H1 (cell line): ENCODE measurements at regions not wholly inside any gene's neighbourhood (a gene's known extent, or its start where the extent isn't known, plus 50 kb on each side); places are given as distances from the start of the nearest gene placed in this dataset.
"Not testable (repeated sequence)": the region's sequence is repeated elsewhere in the genome, so short reads cannot be mapped to it uniquely, and the experiment has no call there.

ENCODE experiments used
- CTCF ChIA-PET: fragments of 300-600 bp; sonication (Branson Sonifier 250); formaldehyde crosslinking; loops from one replicate; lab custom pipeline; 2021; ENCODE audit not compliant: partially characterized antibody; lab: Charles Lee
- POLR2A ChIA-PET: fragments of 300-600 bp; sonication (Branson Sonifier 250); formaldehyde crosslinking; loops from one replicate; lab custom pipeline; 2021; ENCODE audit warnings: inconsistent platforms; ENCODE audit not compliant: partially characterized antibody; lab: Charles Lee
- DNase-seq, 2 experiments: peaks; one replicate each; pipeline versions ENCODE4 v3.0.0 to v3.0.0-alpha.2; 2010 to 2022; ENCODE audit warnings: low spot score in 2 of 2, low read depth in 1 of 2, mixed read lengths in 1 of 2
- FAIRE-seq: peaks from 2 replicates; lab custom pipeline; 2011; peaks lifted over from hg19 to GRCh38; lab: Jason Lieb, UNC
- H2AFZ ChIP-seq: 2 replicates; pipeline ENCODE4 v1.8.1; 2012; ENCODE audit warnings: low read length, inconsistent platforms
- H2AK5ac ChIP-seq: 2 replicates; pipeline ENCODE4 v1.6.1; 2013; ENCODE audit warnings: low read depth, low read length
- H2BK120ac ChIP-seq: replicated peaks from 2 replicates; pipeline ENCODE3; 2013; ENCODE audit warnings: low read depth, low read length, inconsistent platforms
- H2BK12ac ChIP-seq: 2 replicates; pipeline ENCODE4 v1.6.1; 2013; ENCODE audit warnings: low read depth, low read length
- H2BK15ac ChIP-seq: 2 replicates; pipeline ENCODE4 v1.6.1; 2013; ENCODE audit warnings: low read length
- H2BK20ac ChIP-seq: 2 replicates; pipeline ENCODE4 v1.6.1; 2013; ENCODE audit warnings: low read length
- H2BK5ac ChIP-seq: 2 replicates; pipeline ENCODE4 v1.6.1; 2013; ENCODE audit warnings: low read depth, low read length
- H3K14ac ChIP-seq: 2 replicates; pipeline ENCODE4 v1.6.1; 2013; ENCODE audit warnings: inconsistent platforms; ENCODE audit not compliant: insufficient read length
- H3K18ac ChIP-seq: 2 replicates; pipeline ENCODE4 v1.6.1; 2013; ENCODE audit warnings: low read length; ENCODE audit errors: extremely low read depth
- H3K23ac ChIP-seq: 2 replicates; pipeline ENCODE4 v1.6.1; 2013; ENCODE audit warnings: inconsistent platforms; ENCODE audit not compliant: insufficient read length
- H3K23me2 ChIP-seq: 2 replicates; pipeline ENCODE4 v1.6.1; 2013; ENCODE audit warnings: low read depth, low read length
- H3K27ac ChIP-seq: 2 replicates; pipeline ENCODE4 v1.6.1; 2011; ENCODE audit warnings: low read depth, low read length, inconsistent platforms
- H3K27me3 ChIP-seq, 4 experiments: replicated peaks in 1 of 4; 1 replicate in 1 of 4; 2 replicates in 3 of 4; pipeline versions ENCODE4 v1.6.1 to v1.8.1; 2011 to 2013; ENCODE audit warnings: low read length in 3 of 4, mild to moderate bottlenecking in 3 of 4, inconsistent platforms in 2 of 4, mixed read lengths in 2 of 4, moderate library complexity in 1 of 4; ENCODE audit not compliant: control insufficient read depth in 3 of 4, insufficient read depth in 3 of 4; ENCODE audit errors: extremely low read depth in 1 of 4
- H3K36me3 ChIP-seq, 4 experiments: 2 replicates each; pipeline versions ENCODE4 v1.6.1 to v1.8.1; 2011 to 2013; ENCODE audit warnings: mild to moderate bottlenecking in 4 of 4, low read length in 3 of 4, moderate library complexity in 2 of 4, control low read depth in 1 of 4, inconsistent platforms in 1 of 4; ENCODE audit not compliant: insufficient read depth in 4 of 4, control insufficient read depth in 2 of 4
- H3K4ac ChIP-seq: replicated peaks from 2 replicates; pipeline ENCODE3; 2013; ENCODE audit warnings: low read length, low read depth, mixed read lengths, inconsistent platforms; ENCODE audit not compliant: insufficient read length
- H3K4me1 ChIP-seq, 4 experiments: replicated peaks in 1 of 4; 1 replicate in 1 of 4; 2 replicates in 3 of 4; pipeline versions ENCODE4 v1.6.1 to v1.8.1; 2011 to 2013; ENCODE audit warnings: low read length in 3 of 4, inconsistent platforms in 2 of 4, mixed read lengths in 1 of 4; ENCODE audit not compliant: insufficient read depth in 4 of 4, control insufficient read depth in 3 of 4
- H3K4me2 ChIP-seq, 2 experiments: 2 replicates each; pipeline versions ENCODE4 v1.6.1 to v1.8.1; 2011 to 2013; ENCODE audit warnings: low read depth in 2 of 2, low read length in 2 of 2, control low read depth in 1 of 2, inconsistent platforms in 1 of 2, mild to moderate bottlenecking in 1 of 2; ENCODE audit not compliant: insufficient read depth in 1 of 2
- H3K4me3 ChIP-seq, 4 experiments: fragments of 200-600, 300-600 bp in 1 of 4; sonication (generic), shearing (Covaris generic), sonication (Bioruptor Twin) in 1 of 4; 2 replicates each; pipeline versions ENCODE4 v1.5.1 to v1.8.1; 2011 to 2016; ENCODE audit warnings: low read length in 4 of 4, low read depth in 3 of 4, control low read depth in 2 of 4, inconsistent platforms in 2 of 4, mild to moderate bottlenecking in 2 of 4, mixed read lengths in 1 of 4, moderate library complexity in 1 of 4; ENCODE audit not compliant: insufficient read depth in 2 of 4; ENCODE audit errors: extremely low read depth in 1 of 4
- H3K56ac ChIP-seq: replicated peaks from 2 replicates; pipeline ENCODE3; 2013; ENCODE audit warnings: low read depth, mild to moderate bottlenecking, mixed read lengths, low read length, inconsistent platforms; ENCODE audit not compliant: insufficient read length
- H3K79me1 ChIP-seq: 2 replicates; pipeline ENCODE4 v1.6.1; 2013; ENCODE audit warnings: low read depth, low read length, control low read depth
- H3K79me2 ChIP-seq, 2 experiments: 2 replicates each; pipeline versions ENCODE4 v1.6.1 to v1.8.1; 2012 to 2013; ENCODE audit warnings: low read length in 2 of 2, mild to moderate bottlenecking in 2 of 2, inconsistent platforms in 1 of 2; ENCODE audit not compliant: insufficient read depth in 2 of 2, control insufficient read depth in 1 of 2
- H3K9ac ChIP-seq, 4 experiments: replicated peaks in 1 of 4; 1 replicate in 1 of 4; 2 replicates in 3 of 4; pipeline versions ENCODE4 v1.6.1 to v1.8.1; 2011 to 2013; ENCODE audit warnings: low read depth in 3 of 4, low read length in 3 of 4, control low read depth in 2 of 4, mild to moderate bottlenecking in 2 of 4, moderate library complexity in 2 of 4, inconsistent platforms in 1 of 4; ENCODE audit errors: extremely low read depth in 1 of 4
- H3K9me3 ChIP-seq, 2 experiments: 2 replicates each; pipeline versions ENCODE4 v1.6.1 to v1.8.1; 2012 to 2013; ENCODE audit warnings: mild to moderate bottlenecking in 2 of 2, moderate library complexity in 2 of 2, control low read depth in 1 of 2, inconsistent platforms in 1 of 2, low read depth in 1 of 2, low read length in 1 of 2, mixed read lengths in 1 of 2; ENCODE audit not compliant: insufficient read depth in 2 of 2
- H4K20me1 ChIP-seq, 2 experiments: replicated peaks in 1 of 2; 2 replicates each; pipeline versions ENCODE3 to v1.8.1; 2011 to 2013; ENCODE audit warnings: inconsistent platforms in 2 of 2, low read length in 2 of 2, mild to moderate bottlenecking in 1 of 2; ENCODE audit not compliant: insufficient read depth in 2 of 2, control insufficient read depth in 1 of 2
- H4K5ac ChIP-seq: 2 replicates; pipeline ENCODE4 v1.6.1; 2013; ENCODE audit warnings: low read length, low read depth, mixed read lengths, inconsistent platforms; ENCODE audit not compliant: insufficient read length
- H4K8ac ChIP-seq: 2 replicates; pipeline ENCODE4 v1.8.0; 2013; ENCODE audit warnings: mild to moderate bottlenecking, moderate library complexity, low read length, inconsistent platforms; ENCODE audit not compliant: insufficient read depth; ENCODE audit errors: extremely low read depth
- H4K91ac ChIP-seq: replicated peaks from 2 replicates; pipeline ENCODE3; 2013; ENCODE audit warnings: low read length, mixed read lengths, inconsistent platforms; ENCODE audit not compliant: insufficient read length
- FOSL1 ChIP-seq: IDR thresholded peaks from 2 replicates; pipeline ENCODE4 v1.6.1; 2011; ENCODE audit warnings: mild to moderate bottlenecking, low read depth, low read length, moderate library complexity; ENCODE audit not compliant: insufficient read depth
- NRF1 ChIP-seq: IDR thresholded peaks from 2 replicates; pipeline ENCODE4 v1.6.1; 2011; ENCODE audit warnings: mild to moderate bottlenecking, low read depth, low read length, improper control_type of control experiment
- WGBS, 2 experiments: shearing (Covaris generic) in 1 of 2; methylation state at CpG; one replicate each; pipeline versions ENCODE4 v1.1.6 to v1.1.7; 2013 to 2015; ENCODE audit warnings: low lambda C conversion rate in 2 of 2, mixed read lengths in 2 of 2, inconsistent platforms in 1 of 2, low coverage in 1 of 2, missing lambda C conversion rate in 1 of 2; ENCODE audit not compliant: insufficient replicate concordance in 2 of 2, insufficient coverage in 1 of 2, insufficient read length in 1 of 2; ENCODE audit errors: extremely low coverage in 1 of 2, missing lambda C conversion rate in 1 of 2; 5-methylcytosine and 5-hydroxymethylcytosine counted together

DNA sequence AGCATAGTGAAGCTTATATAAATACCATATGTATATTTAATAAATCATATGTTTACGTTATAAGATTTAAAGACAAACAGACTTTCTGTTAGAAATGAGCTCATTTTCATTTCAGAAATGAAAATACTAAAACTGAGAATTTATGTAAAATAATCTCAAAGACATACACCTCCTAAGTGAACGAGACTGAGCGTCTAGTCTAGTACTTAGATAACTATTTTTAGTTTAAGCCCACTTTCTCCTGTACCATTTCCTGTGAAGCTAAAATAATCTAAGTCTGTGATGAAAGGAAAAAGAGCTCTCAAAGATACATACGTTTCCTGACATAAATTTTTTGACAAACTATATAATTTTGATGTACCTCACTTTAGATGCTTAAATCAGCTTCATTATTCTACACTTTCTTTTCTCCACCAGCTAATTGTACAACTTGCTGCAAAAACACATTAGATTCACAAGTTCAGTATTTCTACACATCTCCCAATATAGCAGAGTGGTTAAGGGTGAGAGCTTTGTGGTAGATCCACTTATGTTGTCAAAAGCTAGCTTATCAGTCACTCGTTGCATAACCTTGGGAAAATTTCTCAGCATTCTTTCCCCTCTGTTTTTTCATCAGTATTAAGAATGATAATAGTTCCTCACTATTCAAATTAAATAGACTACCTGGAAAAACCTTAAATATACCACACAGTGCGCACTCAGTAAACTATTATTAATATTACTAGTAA is 703.0 kb downstream of the PLOD2 start (continued):
- TF ChIP-seq FOSL1 (no peak), NRF1 (no peak)
- TF ChIP-seq, all 59 proteins: peak for 0

GRCh38 chr3:145459681-145460080 is 701.3 kb downstream of the PLOD2 start:
- H3K36me3 ChIP-seq, H3K4me2 ChIP-seq, H2AK5ac ChIP-seq, H3K4ac ChIP-seq, H3K79me1 ChIP-seq, H3K14ac ChIP-seq, H3K4me1 ChIP-seq, H4K91ac ChIP-seq, FAIRE-seq, H4K20me1 ChIP-seq, H3K23ac ChIP-seq, H2BK15ac ChIP-seq, H3K18ac ChIP-seq, H2BK12ac ChIP-seq, H3K27me3 ChIP-seq, H3K27ac ChIP-seq, CTCF ChIA-PET, H2BK20ac ChIP-seq, H2BK5ac ChIP-seq, H3K9me3 ChIP-seq, H3K4me3 ChIP-seq, H2BK120ac ChIP-seq, H3K9ac ChIP-seq, H3K56ac ChIP-seq, H3K79me2 ChIP-seq, H3K23me2 ChIP-seq, DNase-seq, H2AFZ ChIP-seq, H4K5ac ChIP-seq, H4K8ac ChIP-seq, POLR2A ChIA-PET: not testable (repeated sequence)
- 80% methylated on average over 1 of the region's 1 CpG; no CpG with 5 or more reads in 1 of the 2 experiments for WGBS, 2 experiments
